ENCODE measurements at regions not wholly inside any gene's neighbourhood (a gene's known extent, or its start where the extent isn't known, plus 50 kb on each side); places are given as distances from the start of the nearest gene placed in this dataset.

- DNase-seq: no peak
These were observed 401.9 kb upstream of the CNTN4 start for GRCh38 chr3:1696669-1697275.

DNA sequence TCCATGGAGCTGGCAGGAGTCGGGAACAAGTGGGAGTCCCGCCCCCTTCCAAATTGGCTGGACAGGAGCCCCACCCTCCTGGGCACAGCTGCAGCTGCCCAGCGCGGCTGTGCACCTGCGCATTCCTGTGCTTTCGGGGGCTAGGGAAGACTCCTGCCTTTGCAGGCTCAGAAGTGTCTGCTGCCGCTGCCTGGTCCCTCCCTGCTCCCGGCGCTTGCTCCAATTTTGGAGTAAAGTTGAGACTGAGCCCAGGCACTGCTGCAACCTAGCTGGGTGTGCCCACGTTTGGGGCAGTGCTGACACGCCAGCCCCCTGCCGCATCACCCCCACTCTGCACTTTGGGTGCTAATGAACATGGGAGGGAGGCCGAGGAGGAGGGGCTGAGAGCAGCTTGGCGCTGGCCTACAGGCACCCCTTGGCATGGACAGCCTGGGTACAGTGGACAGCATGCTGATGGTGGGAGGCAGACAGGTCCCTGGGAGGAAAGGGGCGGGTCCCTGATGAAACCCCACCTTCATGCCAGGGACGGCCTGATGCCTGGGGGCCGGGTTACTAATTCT is 399.2 kb upstream of the CNTN4 start:
- DNase-seq: no peak

DNA sequence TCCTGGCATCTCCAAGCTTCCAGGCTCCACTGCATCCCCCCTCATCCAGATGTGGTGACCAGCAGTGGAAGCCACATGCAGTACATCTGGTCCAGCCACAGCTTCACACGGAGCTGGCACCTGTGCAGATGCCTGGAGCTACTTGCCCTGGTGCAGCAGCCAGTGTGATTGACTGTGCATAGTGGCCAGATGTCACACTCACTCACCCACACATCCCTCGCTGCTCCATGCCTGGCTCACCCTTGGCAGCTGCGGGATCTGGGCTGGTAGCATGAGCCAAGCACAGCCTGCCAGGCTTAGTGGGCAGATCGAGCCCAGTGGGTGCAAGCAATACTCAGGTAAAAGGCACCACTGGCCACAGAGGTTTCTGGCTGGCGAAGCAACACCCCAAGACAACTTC is 398.0 kb upstream of the CNTN4 start:
- no peak for DNase-seq

DNA sequence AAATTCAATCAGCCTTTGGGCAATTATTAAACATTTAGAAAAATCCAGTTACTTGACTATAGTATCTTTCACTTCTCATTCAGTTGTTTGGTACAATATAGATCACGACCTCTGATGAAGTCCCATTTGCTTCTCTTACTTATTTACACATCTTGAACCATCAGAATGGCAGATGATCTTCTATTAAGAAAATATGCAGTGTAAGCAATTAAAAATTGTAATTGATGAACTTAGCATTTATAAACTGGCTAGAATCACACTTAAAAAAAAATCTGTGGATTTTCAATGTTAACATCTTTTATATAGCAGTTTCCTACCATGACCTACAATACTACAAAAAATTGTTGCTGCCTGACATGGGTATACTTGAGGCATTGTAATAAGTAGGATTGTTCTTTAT is 395.5 kb upstream of the CNTN4 start:
- no peak for DNase-seq

DNA sequence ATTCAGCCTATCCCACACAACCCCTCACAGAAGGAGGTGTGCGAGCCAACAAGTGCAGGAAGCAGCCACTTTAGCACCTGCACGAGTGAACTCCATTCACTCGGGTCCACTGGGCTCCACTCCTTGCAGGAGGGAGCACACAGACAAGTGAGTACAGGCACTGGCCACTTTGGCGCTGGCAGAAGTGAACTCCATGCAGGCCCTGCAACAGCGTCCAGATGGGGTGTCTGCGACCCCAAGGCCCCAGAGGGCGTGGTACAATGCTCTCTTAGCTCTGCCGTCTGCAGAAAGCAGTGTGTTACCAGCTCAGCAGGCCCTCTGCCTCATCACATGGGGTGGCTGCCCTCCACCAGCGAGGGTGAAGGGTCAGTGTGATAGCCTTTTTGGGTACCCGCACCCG is 388.0 kb upstream of the CNTN4 start:
- DNase-seq: no peak

DNA sequence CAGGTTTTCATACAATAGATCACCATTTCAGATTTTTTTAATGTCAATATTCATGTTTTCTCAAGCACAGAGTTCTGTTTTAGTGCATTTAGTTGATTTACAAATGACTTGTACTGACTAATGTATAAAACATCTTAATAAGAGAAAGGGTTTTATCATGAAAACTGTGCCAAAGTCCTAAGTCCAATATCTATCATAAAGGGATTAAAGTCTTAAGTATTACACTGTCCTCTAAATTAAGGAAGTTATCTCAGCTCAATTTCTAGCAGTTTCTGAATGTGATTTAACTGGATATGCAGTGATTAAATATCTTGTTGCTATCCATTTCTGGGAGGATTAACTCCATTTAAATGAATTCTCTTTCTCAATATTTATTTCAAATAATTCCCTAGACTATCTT is 381.1 kb upstream of the CNTN4 start:
- DNase-seq: no peak

DNA sequence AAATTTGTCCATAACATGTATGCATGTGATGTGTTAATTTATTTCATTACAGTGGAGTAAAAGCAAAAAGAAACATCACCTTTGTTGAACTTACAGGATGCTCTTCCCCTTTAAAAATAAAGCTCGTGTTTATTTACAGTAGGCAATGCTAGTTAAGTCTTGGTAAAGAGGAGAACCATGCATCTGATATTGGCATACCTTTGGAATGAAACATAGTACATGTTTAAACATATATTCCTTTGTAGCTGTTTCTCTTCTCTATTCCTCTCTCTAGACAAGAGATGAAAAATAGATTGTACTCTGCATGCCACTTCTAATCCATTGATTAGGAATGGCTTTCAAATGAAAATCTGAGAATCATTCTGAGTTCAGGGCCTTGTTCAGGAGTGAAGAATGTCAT is 374.9 kb upstream of the CNTN4 start:
- no peak for DNase-seq

GRCh38 chr3:1726741-1727140 is 371.9 kb upstream of the CNTN4 start:
- no peak for DNase-seq

DNA sequence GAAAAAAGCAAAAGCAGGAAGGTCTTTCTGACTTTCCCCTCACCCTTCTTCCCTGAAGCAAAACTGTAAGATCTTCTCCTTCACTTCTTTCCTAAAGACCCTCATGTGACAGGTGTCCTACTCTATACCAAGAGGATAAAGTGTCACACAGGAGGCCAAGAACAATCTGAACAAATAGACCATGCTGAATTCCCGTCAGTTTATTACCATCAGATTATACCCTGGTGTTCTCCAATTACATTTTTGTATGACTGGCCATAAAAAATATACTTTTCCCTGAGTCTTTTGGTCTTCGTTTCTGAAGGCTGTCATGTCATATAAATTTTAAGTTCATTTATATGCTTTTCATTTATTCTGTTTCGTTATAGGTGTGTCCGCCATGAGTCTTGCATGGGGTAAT is 371.4 kb upstream of the CNTN4 start:
- DNase-seq: no peak

DNA sequence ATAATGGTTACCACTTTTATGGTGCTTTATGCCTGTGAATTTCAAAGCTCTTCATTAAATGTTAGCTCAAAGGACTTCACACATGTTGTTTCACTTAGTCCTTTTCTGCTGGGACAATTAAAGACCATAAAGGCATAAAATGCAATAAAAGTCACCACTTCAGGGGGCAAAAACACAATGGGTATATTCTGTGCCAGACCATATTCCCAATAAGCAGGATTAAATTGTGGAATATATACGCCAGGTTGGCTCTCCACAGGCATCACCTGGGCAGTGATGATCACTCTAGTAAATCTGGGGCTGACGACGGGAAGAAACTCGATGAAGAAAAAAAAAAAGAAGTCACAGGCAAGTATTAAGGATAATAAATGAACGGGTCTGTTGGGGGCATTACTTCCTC is 370.2 kb upstream of the CNTN4 start:
- no peak for DNase-seq

GRCh38 chr3:1734494-1735122 is 364.1 kb upstream of the CNTN4 start:
- DNase-seq: no peak

DNA sequence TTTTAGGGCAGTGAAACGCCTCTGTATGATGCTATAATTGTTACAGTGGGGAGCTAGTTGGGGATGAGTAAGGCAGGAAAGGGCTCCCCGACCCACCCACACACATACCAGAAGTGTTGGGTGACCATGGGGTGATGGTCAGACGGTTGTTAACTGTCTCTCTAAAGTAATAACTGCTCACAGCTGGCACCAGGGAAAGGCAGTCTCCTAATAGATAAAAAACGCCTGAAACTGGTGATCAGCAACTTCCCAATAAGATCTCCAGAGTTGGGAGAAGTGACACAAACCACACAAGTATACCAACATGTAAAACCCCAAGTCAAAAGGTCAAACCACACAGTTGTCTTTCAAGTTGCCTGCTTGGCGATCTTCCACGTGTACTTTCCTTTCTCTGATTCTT is 346.5 kb upstream of the CNTN4 start:
- DNase-seq: no peak

GRCh38 chr3:1766384-1766783 is 332.3 kb upstream of the CNTN4 start:
- no peak for DNase-seq

DNA sequence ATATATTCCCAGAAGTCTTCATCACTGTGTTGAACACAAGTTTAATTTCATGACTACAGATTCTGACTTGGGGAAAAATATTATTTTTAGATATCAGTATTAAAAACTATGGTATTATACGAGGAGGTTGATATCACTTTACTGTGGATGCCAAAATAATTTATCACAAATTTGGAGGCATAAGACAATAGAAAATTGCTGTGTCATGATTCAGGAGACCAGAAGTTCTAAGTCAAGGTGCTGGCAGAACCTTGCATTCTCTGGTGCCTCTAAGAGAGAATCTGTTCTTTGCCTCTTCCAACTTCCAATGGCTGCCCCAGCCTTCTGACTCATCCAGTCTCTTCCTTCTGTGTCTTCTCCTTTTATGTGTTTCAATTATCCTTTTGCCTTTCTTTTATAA is 325.0 kb upstream of the CNTN4 start:
- DNase-seq: no peak

- no peak for DNase-seq
These were observed 324.1 kb upstream of the CNTN4 start for GRCh38 chr3:1774597-1774996.

DNA sequence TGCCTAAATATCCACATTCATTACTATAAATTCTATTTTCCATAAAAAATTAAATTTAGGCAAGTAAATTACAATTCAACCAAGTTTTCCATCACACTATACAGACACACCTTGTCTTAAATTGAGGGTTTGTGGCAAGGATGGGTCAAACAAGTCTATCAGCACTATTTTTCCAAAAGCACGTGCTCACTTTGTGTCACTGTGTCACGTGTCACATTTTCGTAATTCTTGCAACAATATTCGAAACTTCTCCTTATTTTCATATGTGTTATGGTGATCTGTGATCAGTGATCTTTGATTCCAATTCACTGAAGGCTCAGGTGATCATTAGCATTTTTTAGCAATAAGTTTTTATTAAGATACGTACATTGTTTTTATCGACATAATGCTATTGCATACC is 323.3 kb upstream of the CNTN4 start:
- DNase-seq: no peak

GRCh38 chr3:1783995-1784394 is 314.7 kb upstream of the CNTN4 start:
- DNase-seq: no peak

DNA sequence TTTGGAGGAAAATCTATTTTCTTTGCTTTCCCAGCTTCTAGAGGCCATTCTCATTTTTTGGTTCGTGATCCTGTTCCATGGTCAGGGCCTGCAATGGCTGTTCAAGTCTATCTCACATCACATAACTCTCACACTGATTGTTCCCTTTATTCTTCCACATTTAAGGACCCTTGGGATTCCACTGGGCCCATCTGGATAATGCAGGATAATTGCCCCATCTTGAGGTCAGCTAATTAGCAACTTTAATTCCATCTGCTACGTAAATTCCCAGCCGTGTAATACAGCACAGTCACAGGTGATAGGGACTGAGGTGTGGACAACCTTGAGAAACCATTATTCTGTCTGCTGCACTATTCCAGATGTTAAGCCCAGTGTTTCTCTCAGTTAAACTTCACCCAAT is 311.6 kb upstream of the CNTN4 start:
- DNase-seq: no peak

DNA sequence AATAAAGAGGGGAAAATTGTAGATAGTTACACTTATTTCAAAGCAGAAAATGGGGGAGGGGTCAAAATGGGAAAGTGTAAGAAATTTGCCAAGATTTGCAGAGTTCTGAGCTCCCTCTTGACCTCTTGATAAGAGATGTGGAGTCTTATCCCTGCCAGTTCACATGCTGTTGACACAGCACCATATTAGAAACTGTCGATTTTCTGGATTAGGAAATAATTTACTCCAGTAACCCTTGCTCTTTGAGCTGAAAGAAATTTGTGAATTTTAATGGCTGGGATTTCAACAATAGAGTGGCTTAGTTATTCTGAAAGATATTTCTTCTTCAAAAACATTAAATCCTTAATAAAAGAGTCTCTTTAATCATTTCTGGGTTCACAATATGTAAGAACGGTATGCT is 306.2 kb upstream of the CNTN4 start:
- DNase-seq: no peak

DNA sequence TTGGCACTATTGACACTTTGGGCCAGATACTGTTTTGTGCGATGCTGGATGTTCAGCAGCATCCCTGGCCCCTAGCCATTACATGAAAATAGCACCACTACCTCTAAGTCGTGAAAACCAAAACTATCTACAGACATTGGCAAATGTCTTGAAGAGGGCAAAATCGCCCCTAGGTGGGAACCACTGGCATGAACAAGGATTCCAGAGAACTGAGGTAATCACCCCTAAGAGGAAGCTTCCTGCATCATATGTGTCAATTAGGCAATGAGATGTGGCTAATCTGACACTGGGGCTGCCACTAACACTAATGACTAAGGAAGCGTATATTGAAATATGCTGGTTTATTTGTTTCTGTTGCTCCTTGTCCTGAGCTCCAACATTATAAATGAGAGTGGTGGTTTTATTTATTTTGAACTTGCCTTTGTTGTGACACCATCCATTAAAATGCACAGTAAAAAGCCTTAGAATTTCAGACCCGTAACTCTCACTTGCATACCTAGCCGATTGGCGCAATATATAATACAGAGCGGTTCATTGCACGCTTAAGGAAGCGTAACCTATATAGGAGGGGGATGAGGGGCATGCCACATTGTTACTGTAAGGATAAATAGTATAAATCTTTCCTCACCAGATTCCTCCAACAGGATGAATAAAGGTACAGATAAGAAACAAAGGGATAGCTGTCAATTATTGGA is 299.8 kb upstream of the CNTN4 start:
- no peak for DNase-seq

DNA sequence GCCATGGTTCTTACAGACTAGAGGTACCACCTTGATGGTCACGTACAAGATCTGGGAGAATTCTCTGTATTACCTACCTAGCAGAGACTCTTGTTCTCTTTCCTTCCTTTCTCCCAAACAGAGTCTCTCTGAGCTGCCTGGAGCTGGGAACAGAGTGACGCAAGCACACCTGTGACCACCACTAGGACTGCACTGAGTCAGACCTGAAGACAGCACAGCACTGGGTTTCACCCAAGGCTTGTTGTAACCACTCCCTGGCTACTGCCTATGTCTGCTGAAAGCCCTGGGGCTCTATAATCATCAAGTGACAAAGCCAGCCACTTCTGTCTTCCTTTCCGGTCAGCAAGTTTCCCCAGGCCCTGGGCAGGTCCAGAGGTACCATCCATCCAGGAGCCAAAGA is 293.3 kb upstream of the CNTN4 start:
- DNase-seq: no peak

DNA sequence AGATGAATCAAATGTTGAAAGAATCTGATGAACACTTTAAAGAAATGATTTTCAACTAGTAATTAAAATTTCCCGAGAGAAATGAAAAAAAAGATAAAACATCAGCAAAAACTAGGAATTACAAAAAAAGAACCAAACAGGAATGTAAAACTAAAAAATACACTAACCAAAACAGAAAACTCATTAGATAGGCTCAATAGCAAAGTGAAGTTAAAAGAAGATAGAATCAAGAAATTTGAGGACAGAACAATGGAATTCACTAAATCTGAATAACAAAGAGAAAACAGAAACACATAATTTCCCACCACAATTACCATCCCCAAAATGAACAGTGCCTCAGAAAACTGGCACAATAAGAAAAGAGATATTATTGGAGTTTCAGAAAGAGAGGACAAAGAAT is 290.1 kb upstream of the CNTN4 start:
- DNase-seq: no peak

GRCh38 chr3:1823867-1824266 is 274.8 kb upstream of the CNTN4 start:
- no peak for DNase-seq

- DNase-seq: no peak
These were observed 274.3 kb upstream of the CNTN4 start for GRCh38 chr3:1824359-1824758.
